Mesenchymal stem cell (in vitro differentiated cells and primary cell): ENCODE measurements at regions not wholly inside any gene's neighbourhood (a gene's known extent, or its start where the extent isn't known, plus 50 kb on each side); places are given as distances from the start of the nearest gene placed in this dataset.

Experiments
- DNase-seq: peaks from one replicate; pipeline ENCODE4 v3.0.0-alpha.2; 2013
- H2AFZ ChIP-seq: one replicate; pipeline ENCODE4 v1.6.1; 2013; ENCODE audit warnings: low read depth, mild to moderate bottlenecking, control low read depth, inconsistent platforms, low read length, moderate library complexity
- H2AK5ac ChIP-seq: 2 replicates; pipeline ENCODE4 v1.6.1; 2013; ENCODE audit warnings: low read length, moderate library complexity, mild to moderate bottlenecking, inconsistent platforms; ENCODE audit not compliant: severe bottlenecking
- H2BK120ac ChIP-seq: one replicate; pipeline ENCODE4 v1.6.1; 2013; ENCODE audit warnings: low read depth, mild to moderate bottlenecking, inconsistent platforms, low read length, moderate library complexity
- H2BK12ac ChIP-seq, 2 experiments: one replicate each; pipeline ENCODE4 v1.6.1; 2013; ENCODE audit warnings: inconsistent platforms in 2 of 2, low read length in 2 of 2, mild to moderate bottlenecking in 2 of 2, moderate library complexity in 2 of 2, control low read depth in 1 of 2
- H2BK15ac ChIP-seq: one replicate; pipeline ENCODE4 v1.6.1; 2013; ENCODE audit warnings: mild to moderate bottlenecking, low read depth, inconsistent platforms; ENCODE audit not compliant: poor library complexity, severe bottlenecking
- H2BK5ac ChIP-seq: 2 replicates; pipeline ENCODE4 v1.6.1; 2013; ENCODE audit warnings: low read depth, mild to moderate bottlenecking, low read length, control low read depth, inconsistent platforms; ENCODE audit not compliant: poor library complexity, severe bottlenecking
- H3K14ac ChIP-seq, 2 experiments: one replicate each; pipeline ENCODE4 v1.6.1; 2013; ENCODE audit warnings: inconsistent platforms in 2 of 2, low read length in 2 of 2, control low read depth in 1 of 2, mild to moderate bottlenecking in 1 of 2, moderate library complexity in 1 of 2
- H3K18ac ChIP-seq, 2 experiments: one replicate each; pipeline ENCODE4 v1.6.1; 2013; ENCODE audit warnings: inconsistent platforms in 2 of 2, low read length in 2 of 2, control low read depth in 1 of 2, low read depth in 1 of 2, mild to moderate bottlenecking in 1 of 2
- H3K23ac ChIP-seq, 2 experiments: one replicate each; pipeline ENCODE4 v1.6.1; 2013; ENCODE audit warnings: inconsistent platforms in 2 of 2, low read length in 2 of 2, mild to moderate bottlenecking in 2 of 2, moderate library complexity in 2 of 2, control low read depth in 1 of 2
- H3K27ac ChIP-seq: 2 replicates; pipeline ENCODE4 v1.5.1; 2013; ENCODE audit warnings: mild to moderate bottlenecking, moderate library complexity, low read length, control low read depth, inconsistent platforms; ENCODE audit not compliant: poor library complexity, severe bottlenecking
- H3K27me3 ChIP-seq, 2 experiments: 2 replicates each; pipeline versions ENCODE4 v1.6.1 to v1.7.0; 2013; ENCODE audit warnings: low read length in 2 of 2, mild to moderate bottlenecking in 2 of 2, moderate library complexity in 2 of 2, control low read depth in 1 of 2, inconsistent platforms in 1 of 2; ENCODE audit not compliant: control insufficient read depth in 1 of 2, insufficient read depth in 1 of 2
- H3K36me3 ChIP-seq, 2 experiments: 2 replicates each; pipeline versions ENCODE4 v1.6.1 to v1.7.0; 2013; ENCODE audit warnings: low read length in 2 of 2, control low read depth in 1 of 2, inconsistent platforms in 1 of 2, low read depth in 1 of 2, mild to moderate bottlenecking in 1 of 2; ENCODE audit not compliant: insufficient read depth in 2 of 2, control insufficient read depth in 1 of 2
- H3K4ac ChIP-seq, 2 experiments: one replicate each; pipeline ENCODE4 v1.6.1; 2013; ENCODE audit warnings: inconsistent platforms in 2 of 2, low read length in 2 of 2, mild to moderate bottlenecking in 2 of 2, moderate library complexity in 2 of 2, control low read depth in 1 of 2, low read depth in 1 of 2
- H3K4me1 ChIP-seq: 2 replicates; pipeline ENCODE4 v1.6.1; 2013; ENCODE audit warnings: low read depth, low read length, control low read depth; ENCODE audit not compliant: control insufficient read depth, insufficient read depth
- H3K4me2 ChIP-seq: 2 replicates; pipeline ENCODE4 v1.6.1; 2013; ENCODE audit warnings: low read length, mild to moderate bottlenecking, inconsistent platforms; ENCODE audit not compliant: poor library complexity, severe bottlenecking
- H3K4me3 ChIP-seq, 2 experiments: 2 replicates each; pipeline versions ENCODE4 v1.5.1 to v1.7.0; 2013; ENCODE audit warnings: low read length in 2 of 2, mild to moderate bottlenecking in 2 of 2, control low read depth in 1 of 2, low read depth in 1 of 2; ENCODE audit not compliant: insufficient read depth in 1 of 2
- H3K79me1 ChIP-seq: replicated peaks from 2 replicates; pipeline ENCODE4 v1.6.1; 2013; ENCODE audit warnings: mild to moderate bottlenecking, control low read depth, low read length, inconsistent platforms; ENCODE audit not compliant: poor library complexity, severe bottlenecking
- H3K9ac ChIP-seq: 2 replicates; pipeline ENCODE4 v1.7.0; 2013; ENCODE audit warnings: mild to moderate bottlenecking, low read length, moderate library complexity
- H3K9me3 ChIP-seq: 2 replicates; pipeline ENCODE4 v1.7.0; 2013; ENCODE audit warnings: mild to moderate bottlenecking, low read length; ENCODE audit not compliant: control insufficient read depth
- H4K8ac ChIP-seq: one replicate; pipeline ENCODE4 v1.6.1; 2013; ENCODE audit warnings: inconsistent platforms, mild to moderate bottlenecking, low read length, moderate library complexity
- H4K91ac ChIP-seq: one replicate; pipeline ENCODE4 v1.6.1; 2013; ENCODE audit warnings: mild to moderate bottlenecking, low read length, inconsistent platforms
- WGBS: methylation state at CpG from one replicate; pipeline ENCODE4 v1.1.7; 2013; ENCODE audit warnings: mixed read lengths; 5-methylcytosine and 5-hydroxymethylcytosine counted together

GRCh38 chr1:5368201-5368600 is 624.0 kb downstream of the NPHP4 start:
- no peak overlapping the region for H2BK15ac ChIP-seq
- no peak overlapping the region for H3K9ac ChIP-seq
- no peak overlapping the region for H3K4ac ChIP-seq
- no peak overlapping the region for H2BK120ac ChIP-seq
- no peak overlapping the region for H2BK12ac ChIP-seq
- H3K14ac ChIP-seq = no peak overlapping the region
- no peaks in the 10 kb centered on the region for H3K79me1 ChIP-seq
- H3K4me2 ChIP-seq = no peak overlapping the region
- WGBS = 55% methylated on average over 5 of the region's 5 CpGs
- no peak for DNase-seq
- H3K23ac ChIP-seq = no peak overlapping the region
- H3K4me3 ChIP-seq = no peak overlapping the region
- no peak overlapping the region for H2AK5ac ChIP-seq
- H3K9me3 ChIP-seq = peaks cover 14% of the 10 kb centered on the region
- H2BK5ac ChIP-seq = no peak overlapping the region
- H3K36me3 ChIP-seq = no peaks in the 10 kb centered on the region
- H4K8ac ChIP-seq = no peak overlapping the region
- no peak overlapping the region for H4K91ac ChIP-seq
- H3K18ac ChIP-seq = no peak overlapping the region
- no peaks in the 10 kb centered on the region for H3K4me1 ChIP-seq
- H3K27ac ChIP-seq = no peak overlapping the region
- H3K27me3 ChIP-seq = no peaks in the 10 kb centered on the region
- H2AFZ ChIP-seq = no peak overlapping the region

- Histone ChIP-seq H3K4me3 (no peak overlapping the region), H3K27me3 (no peaks in the 10 kb centered on the region), H3K27ac (no peak overlapping the region), H3K4me1 (no peaks in the 10 kb centered on the region), H3K23ac (no peak overlapping the region), H4K8ac (no peak overlapping the region), H2BK12ac (no peak overlapping the region), H3K9ac (no peak overlapping the region), H2AK5ac (no peak overlapping the region), H3K9me3 (peaks cover 12% of the 10 kb centered on the region), H2BK5ac (no peak overlapping the region), H3K18ac (no peak overlapping the region), H2BK15ac (no peak overlapping the region), H2BK120ac (no peak overlapping the region), H3K4me2 (no peak overlapping the region), H4K91ac (no peak overlapping the region), H3K4ac (no peak overlapping the region), H3K36me3 (no peaks in the 10 kb centered on the region), H2AFZ (no peak overlapping the region), H3K79me1 (no peaks in the 10 kb centered on the region), H3K14ac (no peak overlapping the region)
- no peak for DNase-seq
- WGBS = 69% methylated on average over 5 of the region's 6 CpGs
Measured at GRCh38 chr1:5367306-5367705, 624.9 kb downstream of the NPHP4 start.

GRCh38 chr1:5365751-5366150 is 626.5 kb downstream of the NPHP4 start:
- DNase-seq = no peak
- Histone ChIP-seq H3K27me3 (no peaks in the 10 kb centered on the region), H2BK120ac (no peak overlapping the region), H3K23ac (no peak overlapping the region), H3K4me1 (no peaks in the 10 kb centered on the region), H2BK5ac (no peak overlapping the region), H3K9ac (no peak overlapping the region), H3K4me2 (no peak overlapping the region), H3K36me3 (no peaks in the 10 kb centered on the region), H3K79me1 (no peaks in the 10 kb centered on the region), H4K91ac (no peak overlapping the region), H2AFZ (no peak overlapping the region), H3K18ac (no peak overlapping the region), H2AK5ac (no peak overlapping the region), H2BK12ac (no peak overlapping the region), H3K4me3 (no peak overlapping the region), H4K8ac (no peak overlapping the region), H3K4ac (no peak overlapping the region), H2BK15ac (peak overlapping the region; percentile 20), H3K14ac (no peak overlapping the region), H3K9me3 (peaks cover 12% of the 10 kb centered on the region), H3K27ac (no peak overlapping the region)
- WGBS = 41% methylated on average over 5 of the region's 5 CpGs

- Histone ChIP-seq H2AFZ (no peak overlapping the region), H4K8ac (no peak overlapping the region), H2BK5ac (no peak overlapping the region), H3K9ac (no peak overlapping the region), H2BK15ac (no peak overlapping the region), H3K27ac (no peak overlapping the region), H3K27me3 (no peaks in the 10 kb centered on the region), H3K4me2 (no peak overlapping the region), H3K4me3 (peak overlapping the region in 1 of 2 experiments; percentile 7), H3K36me3 (no peaks in the 10 kb centered on the region), H3K18ac (no peak overlapping the region), H2BK120ac (no peak overlapping the region), H3K4me1 (no peaks in the 10 kb centered on the region), H3K14ac (no peak overlapping the region), H3K4ac (no peak overlapping the region), H2BK12ac (no peak overlapping the region), H3K23ac (no peak overlapping the region), H4K91ac (no peak overlapping the region), H3K79me1 (no peaks in the 10 kb centered on the region), H2AK5ac (no peak overlapping the region), H3K9me3 (peaks cover 16% of the 10 kb centered on the region)
- WGBS = 79% methylated on average over 6 of the region's 6 CpGs
- DNase-seq = no peak
Measured at GRCh38 chr1:5364591-5364990, 627.6 kb downstream of the NPHP4 start.
